Stomach (tissue), 4 donors: ENCODE measurements at regions not wholly inside any gene's neighbourhood (a gene's known extent, or its start where the extent isn't known, plus 50 kb on each side); places are given as distances from the start of the nearest gene placed in this dataset.

ENCODE experiments used
- POLR2A ChIP-seq, 4 donors: fragments of 450-650 bp; IDR thresholded peaks; one replicate each; pipeline ENCODE4 v1.6.1; 2016; ENCODE audit warnings: antibody characterized with exemption in 4 of 4, control low read depth in 2 of 4, mild to moderate bottlenecking in 1 of 4, moderate library complexity in 1 of 4
- POLR2AphosphoS5 ChIP-seq, 3 donors: sonication (generic); formaldehyde crosslinking; IDR thresholded peaks; one replicate each; pipeline ENCODE4 v1.6.1; 2016; ENCODE audit warnings: antibody characterized with exemption in 3 of 3
- TF ChIP-seq, protein P1 (sequence below), 7 experiments: fragments of 450-650 bp in 4 of 7; fragments of 200-600 bp in 3 of 7; sonication (generic) in 3 of 7; IDR thresholded peaks; one replicate each; pipeline ENCODE4 v1.5.1; 2016 to 2019; ENCODE audit warnings: antibody characterized with exemption in 7 of 7, control low read depth in 2 of 7, mild to moderate bottlenecking in 1 of 7

DNA sequence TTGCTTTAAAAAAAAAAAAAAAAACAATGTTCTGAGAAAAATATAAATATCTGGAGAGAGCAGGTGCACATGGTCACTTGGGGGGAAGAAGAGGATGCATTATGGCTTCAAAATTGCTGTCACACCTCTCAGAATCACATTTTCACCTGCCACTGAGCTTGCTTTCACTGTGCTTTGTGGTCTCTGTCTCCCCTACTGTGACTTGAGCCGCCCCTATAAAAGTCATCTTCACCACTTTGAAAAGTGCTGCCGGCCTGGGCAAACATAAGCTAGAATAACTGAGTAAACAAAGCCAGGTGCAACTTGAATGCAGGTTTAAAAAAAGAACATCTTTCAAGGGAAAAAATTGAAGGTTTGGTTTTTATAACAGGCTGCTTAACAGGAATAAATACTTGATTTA lies 368.1 kb upstream of the GRIA1 start:
- TF ChIP-seq, protein P1, sequence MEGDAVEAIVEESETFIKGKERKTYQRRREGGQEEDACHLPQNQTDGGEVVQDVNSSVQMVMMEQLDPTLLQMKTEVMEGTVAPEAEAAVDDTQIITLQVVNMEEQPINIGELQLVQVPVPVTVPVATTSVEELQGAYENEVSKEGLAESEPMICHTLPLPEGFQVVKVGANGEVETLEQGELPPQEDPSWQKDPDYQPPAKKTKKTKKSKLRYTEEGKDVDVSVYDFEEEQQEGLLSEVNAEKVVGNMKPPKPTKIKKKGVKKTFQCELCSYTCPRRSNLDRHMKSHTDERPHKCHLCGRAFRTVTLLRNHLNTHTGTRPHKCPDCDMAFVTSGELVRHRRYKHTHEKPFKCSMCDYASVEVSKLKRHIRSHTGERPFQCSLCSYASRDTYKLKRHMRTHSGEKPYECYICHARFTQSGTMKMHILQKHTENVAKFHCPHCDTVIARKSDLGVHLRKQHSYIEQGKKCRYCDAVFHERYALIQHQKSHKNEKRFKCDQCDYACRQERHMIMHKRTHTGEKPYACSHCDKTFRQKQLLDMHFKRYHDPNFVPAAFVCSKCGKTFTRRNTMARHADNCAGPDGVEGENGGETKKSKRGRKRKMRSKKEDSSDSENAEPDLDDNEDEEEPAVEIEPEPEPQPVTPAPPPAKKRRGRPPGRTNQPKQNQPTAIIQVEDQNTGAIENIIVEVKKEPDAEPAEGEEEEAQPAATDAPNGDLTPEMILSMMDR (IDR thresholded peaks at IDR 0.05) = no peak
- TF ChIP-seq POLR2AphosphoS5 (IDR thresholded peaks at IDR 0.05) = no peak
- no peak for TF ChIP-seq POLR2A (IDR thresholded peaks at IDR 0.05)
